ENCODE measurements at regions not wholly inside any gene's neighbourhood (a gene's known extent, or its start where the extent isn't known, plus 50 kb on each side); places are given as distances from the start of the nearest gene placed in this dataset.

- H3K9me3 ChIP-seq (ENCODE audit: control insufficient read depth, insufficient read depth, low read depth, low read length) = no peaks in the 10 kb centered on the region
- POLR2A ChIA-PET = no interaction called here
Measured at GRCh38 chr11:29900382-29900781, 116.4 kb downstream of the KCNA4 start.

More at GRCh38 chr11:29900382-29900781, 116.4 kb downstream of the KCNA4 start:
- H3K27ac ChIP-seq (ENCODE audit: extremely low read depth, low read depth, low read length) = no peak overlapping the region
- no peak overlapping the region for H3K4me3 ChIP-seq (ENCODE audit: low read depth, low read length)
- H3K36me3 ChIP-seq (ENCODE audit: control insufficient read depth in 2 of 2, insufficient read depth in 1 of 2, low read length in 2 of 2) = no peaks in the 10 kb centered on the region
- TF ChIP-seq ZNF112 (tag by site-specific recombination; IDR thresholded peaks at IDR 0.05) (no peak), PRDM2 (tag by site-specific recombination; IDR thresholded peaks at IDR 0.05; ENCODE audit: borderline replicate concordance) (no peak), ZNF391 (tag by site-specific recombination; IDR thresholded peaks at IDR 0.05; ENCODE audit: borderline replicate concordance, low read depth) (no peak), OVOL3 (tag by site-specific recombination; IDR thresholded peaks at IDR 0.05) (no peak), ZNF354C (tag by site-specific recombination; IDR thresholded peaks at IDR 0.05; ENCODE audit: borderline replicate concordance, low read depth) (no peak), ZBTB11 (tag by site-specific recombination; conservative IDR thresholded peaks at IDR 0.05; ENCODE audit: low read depth) (no peak), TSHZ1 (tag by site-specific recombination; IDR thresholded peaks at IDR 0.05; ENCODE audit: borderline replicate concordance) (no peak), KLF1 (tag by site-specific recombination; IDR thresholded peaks at IDR 0.05) (no peak), ZNF514 (tag by site-specific recombination; IDR thresholded peaks at IDR 0.05) (no peak), ZNF398 (tag by site-specific recombination; IDR thresholded peaks at IDR 0.05) (no peak)
- CTCF ChIA-PET = no interaction called here
- no peaks in the 10 kb centered on the region for H3K4me1 ChIP-seq (ENCODE audit: control insufficient read depth, insufficient read depth, low read length)
